ENCODE measurements at regions not wholly inside any gene's neighbourhood (a gene's known extent, or its start where the extent isn't known, plus 50 kb on each side); places are given as distances from the start of the nearest gene placed in this dataset.
"Not testable (repeated sequence)": the region's sequence is repeated elsewhere in the genome, so short reads cannot be mapped to it uniquely, and the experiment has no call there.

DNA sequence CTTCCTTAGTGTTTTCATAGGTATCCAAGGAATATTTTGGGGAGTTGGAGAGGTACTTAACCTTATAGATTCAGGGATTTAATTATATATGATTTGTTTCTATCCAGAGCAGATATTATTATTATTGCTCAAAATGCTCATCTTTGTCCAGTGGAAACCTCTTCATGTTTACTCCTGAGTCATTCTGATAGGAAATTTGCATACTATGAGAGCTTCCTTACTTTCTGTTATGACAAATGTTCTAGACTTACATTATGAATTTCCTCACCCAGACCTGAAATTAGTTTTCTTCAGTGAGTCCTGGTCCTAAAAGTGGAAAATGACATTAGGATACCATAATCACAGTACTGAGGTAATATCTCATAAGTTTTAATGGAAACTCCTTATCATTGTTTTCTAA lies 57.5 kb upstream of the PLPPR5 start:
- no peak overlapping the region for H3K4me3 ChIP-seq
- in situ Hi-C loops (cut with MboI; ENCODE audit: low sequenced_read_pairs), result no loop called here

DNA sequence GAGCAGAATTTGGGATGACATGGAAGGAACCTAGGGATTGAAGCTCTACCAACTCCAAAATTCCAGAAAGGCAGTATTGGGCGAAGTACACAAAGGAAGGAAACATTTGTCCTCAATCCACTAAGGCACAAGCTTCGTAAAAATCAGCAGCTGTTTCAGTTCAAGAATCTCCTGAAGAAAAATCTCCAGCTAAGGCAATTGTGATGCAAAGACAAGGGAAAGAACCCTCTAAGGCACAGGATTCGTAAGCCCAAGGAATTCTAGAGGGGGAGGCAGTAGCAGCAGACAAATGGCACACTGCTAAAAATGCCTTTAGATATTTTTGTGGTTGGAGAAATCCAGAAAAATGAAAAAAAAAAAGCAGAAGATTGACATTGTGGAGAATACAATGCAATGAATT lies 64.5 kb upstream of the PLPPR5 start:
- Histone ChIP-seq H3K27me3 (ENCODE audit: low read depth) (no peaks in the 10 kb centered on the region), H3K4me1 (no peaks in the 10 kb centered on the region), H3K36me3 (replicated peaks) (no peaks in the 10 kb centered on the region), H3K9me3 (no peaks in the 10 kb centered on the region), H3K4me3 (no peak overlapping the region)
- DNase-seq (ENCODE audit: low spot score in 2 of 2), result no peak
- in situ Hi-C loops (cut with MboI; ENCODE audit: low sequenced_read_pairs), result no loop called here

More for the DNA sequence above, 57.5 kb upstream of the PLPPR5 start:
- Histone ChIP-seq H3K9me3 (no peaks in the 10 kb centered on the region), H3K4me1 (no peaks in the 10 kb centered on the region), H3K27me3 (ENCODE audit: low read depth) (no peaks in the 10 kb centered on the region), H3K36me3 (replicated peaks) (no peaks in the 10 kb centered on the region)
- no peak for DNase-seq (ENCODE audit: low spot score in 2 of 2)

DNA sequence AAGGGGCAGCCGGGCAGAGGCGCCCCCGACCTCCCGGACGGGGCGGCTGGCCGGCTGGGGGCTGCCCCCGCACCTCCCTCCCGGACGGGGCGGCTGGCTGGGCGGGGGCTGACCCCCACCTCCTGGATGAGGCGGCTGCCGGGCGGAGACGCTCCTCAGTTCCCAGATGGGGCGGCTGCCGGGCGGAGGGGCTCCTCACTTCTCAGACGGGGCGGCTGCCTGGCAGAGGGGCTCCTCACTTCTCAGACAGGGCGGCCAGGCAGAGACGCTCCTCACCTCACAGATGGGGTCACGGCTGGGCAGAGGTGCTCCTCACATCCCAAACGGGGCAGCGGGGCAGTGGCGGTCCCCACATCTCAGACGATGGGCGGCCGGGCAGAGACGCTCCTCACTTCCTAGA lies 73.9 kb upstream of the PLPPR5 start:
- H3K4me1 ChIP-seq; H3K27me3 ChIP-seq (ENCODE audit: low read depth); in situ Hi-C loops (cut with MboI; ENCODE audit: low sequenced_read_pairs): not testable (repeated sequence)

DNA sequence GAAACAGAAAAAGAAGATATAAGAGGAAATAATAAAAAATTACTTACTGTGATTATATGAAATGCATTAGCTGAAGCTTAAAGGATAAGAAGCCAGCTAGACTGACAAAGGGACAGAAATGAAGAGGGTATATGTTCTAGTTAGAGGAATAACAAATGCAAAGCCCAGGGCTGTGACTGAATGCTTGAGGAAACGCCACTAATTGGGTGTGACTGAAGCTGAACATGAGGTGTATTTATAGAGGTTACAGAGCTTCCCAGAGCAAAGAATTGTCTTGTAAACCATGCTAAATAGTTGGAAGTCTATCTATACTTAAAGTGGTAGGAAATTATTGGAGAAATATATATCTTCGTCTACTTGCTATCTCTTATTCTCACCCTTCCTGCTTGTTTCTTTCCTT lies 77.7 kb upstream of the PLPPR5 start:
- H3K27me3 ChIP-seq (ENCODE audit: low read depth), result no peaks in the 10 kb centered on the region
- no peaks in the 10 kb centered on the region for H3K4me1 ChIP-seq
- in situ Hi-C loops (cut with MboI; ENCODE audit: low sequenced_read_pairs), result no loop called here
- no peaks in the 10 kb centered on the region for H3K9me3 ChIP-seq
- no peak overlapping the region for H3K4me3 ChIP-seq
- H3K36me3 ChIP-seq (replicated peaks), result no peaks in the 10 kb centered on the region
- DNase-seq (ENCODE audit: low spot score in 2 of 2), result no peak

More for the DNA sequence above, 73.9 kb upstream of the PLPPR5 start:
- H3K36me3 ChIP-seq (replicated peaks); H3K4me3 ChIP-seq; DNase-seq (ENCODE audit: low spot score in 2 of 2); H3K9me3 ChIP-seq: not testable (repeated sequence)

DNA sequence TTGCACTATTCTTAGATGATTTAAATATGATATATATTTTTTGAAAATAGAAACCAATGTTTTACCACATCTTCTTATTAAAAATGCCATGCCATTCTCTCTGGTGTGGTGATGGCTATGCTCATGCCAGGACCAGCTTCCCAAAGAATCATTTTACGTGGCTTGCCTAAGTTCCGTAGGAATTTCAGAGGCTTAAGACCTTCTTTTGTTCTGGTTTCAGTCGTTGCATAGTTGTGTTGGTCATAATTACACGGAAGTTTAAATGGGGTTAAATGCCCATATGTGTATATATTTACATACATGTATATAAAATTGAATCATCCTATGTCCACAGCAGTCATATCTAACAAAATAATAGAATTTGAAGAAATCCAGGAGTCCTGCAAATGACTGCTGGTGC lies 78.7 kb upstream of the PLPPR5 start:
- no peaks in the 10 kb centered on the region for H3K9me3 ChIP-seq
- in situ Hi-C loops (cut with MboI; ENCODE audit: low sequenced_read_pairs), result no loop called here

DNA sequence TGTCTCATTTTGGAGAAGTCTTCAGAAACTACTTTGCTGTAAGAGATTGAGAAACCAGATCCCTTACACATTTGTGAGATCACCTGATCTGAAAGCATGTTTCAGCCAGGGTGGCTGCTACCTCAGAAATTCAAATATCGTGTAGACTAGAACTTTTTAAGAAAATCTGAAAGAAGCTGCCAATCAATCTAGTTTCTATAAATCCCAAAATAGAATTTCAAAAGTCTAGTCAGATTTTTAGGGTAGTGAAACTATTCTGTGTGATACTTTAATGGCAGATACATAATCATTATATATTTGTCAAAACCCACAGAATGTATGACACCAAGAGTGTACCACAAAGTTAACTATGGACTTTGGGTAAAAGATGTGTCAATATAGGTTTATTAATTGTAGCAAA lies 79.9 kb upstream of the PLPPR5 start:
- no peak overlapping the region for H3K4me3 ChIP-seq
- no peaks in the 10 kb centered on the region for H3K36me3 ChIP-seq (replicated peaks)
- DNase-seq (ENCODE audit: low spot score in 2 of 2), result no peak
- no peaks in the 10 kb centered on the region for H3K4me1 ChIP-seq
- no peaks in the 10 kb centered on the region for H3K27me3 ChIP-seq (ENCODE audit: low read depth)
- in situ Hi-C loops (cut with MboI; ENCODE audit: low sequenced_read_pairs), result no loop called here
- no peaks in the 10 kb centered on the region for H3K9me3 ChIP-seq

More for the DNA sequence above, 78.7 kb upstream of the PLPPR5 start:
- H3K27me3 ChIP-seq (ENCODE audit: low read depth), result no peaks in the 10 kb centered on the region
- DNase-seq (ENCODE audit: low spot score in 2 of 2), result no peak
- no peaks in the 10 kb centered on the region for H3K36me3 ChIP-seq (replicated peaks)
- H3K4me1 ChIP-seq, result no peaks in the 10 kb centered on the region
- no peak overlapping the region for H3K4me3 ChIP-seq

DNA sequence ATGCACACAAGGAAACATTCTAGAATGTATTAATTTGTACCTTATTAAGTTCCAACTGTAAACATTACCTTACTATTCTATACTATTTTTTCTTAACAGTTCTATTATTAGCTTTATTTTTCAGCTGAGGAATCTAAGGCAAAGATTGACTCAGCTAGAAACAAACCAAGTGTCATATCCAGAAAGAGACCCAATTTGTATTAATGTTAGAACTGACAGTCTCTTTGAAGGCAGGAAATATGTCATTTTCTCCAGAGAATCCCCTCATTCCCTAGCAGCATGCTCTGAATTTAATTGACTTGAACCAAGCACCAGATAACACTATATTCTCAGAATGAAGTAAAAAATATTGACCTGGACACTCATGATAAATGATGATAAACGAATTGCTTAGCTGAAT lies 81.4 kb upstream of the PLPPR5 start:
- Histone ChIP-seq H3K4me3 (no peak overlapping the region), H3K36me3 (replicated peaks) (no peaks in the 10 kb centered on the region), H3K27me3 (ENCODE audit: low read depth) (no peaks in the 10 kb centered on the region), H3K9me3 (no peaks in the 10 kb centered on the region), H3K4me1 (no peaks in the 10 kb centered on the region)
- DNase-seq (ENCODE audit: low spot score in 2 of 2), result no peak
- in situ Hi-C loops (cut with MboI; ENCODE audit: low sequenced_read_pairs), result no loop called here

DNA sequence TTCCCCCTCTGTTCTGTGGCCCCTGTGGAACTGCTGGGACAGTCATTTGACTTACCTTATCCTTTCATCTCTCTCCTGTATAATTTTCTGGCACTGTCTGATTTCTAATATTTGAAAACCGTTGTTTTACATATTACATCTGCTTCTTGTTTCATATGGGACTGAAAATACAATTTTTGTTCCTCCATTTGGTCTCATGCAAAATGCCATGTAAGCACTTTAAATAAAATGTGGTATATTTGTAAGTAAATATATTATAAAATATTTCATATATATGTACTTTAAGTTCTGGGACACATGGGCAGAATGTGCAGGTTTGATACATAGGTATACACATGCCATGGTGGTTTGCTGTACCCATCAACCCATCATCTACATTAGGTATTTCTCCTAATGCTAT lies 93.9 kb upstream of the PLPPR5 start:
- no peak for DNase-seq (ENCODE audit: low spot score in 2 of 2)
- Histone ChIP-seq H3K4me1 (no peaks in the 10 kb centered on the region), H3K4me3 (no peak overlapping the region), H3K9me3 (no peaks in the 10 kb centered on the region), H3K27me3 (ENCODE audit: low read depth) (no peaks in the 10 kb centered on the region), H3K36me3 (replicated peaks) (no peaks in the 10 kb centered on the region)
- in situ Hi-C loops (cut with MboI; ENCODE audit: low sequenced_read_pairs), result no loop called here

DNA sequence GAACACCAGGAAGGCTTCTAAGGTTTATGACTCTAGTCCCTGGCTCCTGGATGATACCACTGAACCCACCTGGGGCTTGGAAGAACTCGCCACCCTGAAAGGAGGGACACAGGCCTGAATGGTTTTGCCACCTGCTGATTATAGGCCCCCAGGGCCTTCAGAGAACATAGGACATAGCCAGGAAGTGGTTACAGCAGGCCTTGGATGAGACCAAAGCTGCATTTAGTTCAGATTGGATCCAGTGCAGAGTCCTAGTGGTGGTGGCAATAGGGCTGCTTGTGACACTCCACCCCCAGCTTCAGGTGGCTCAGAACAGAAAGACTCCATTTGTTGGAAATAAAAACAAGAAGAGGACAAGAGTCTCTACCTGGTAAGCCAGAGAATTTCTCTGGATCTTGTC lies 101.6 kb upstream of the PLPPR5 start:
- Histone ChIP-seq H3K4me1 (peaks cover 5% of the 10 kb centered on the region), H3K4me3 (no peak overlapping the region), H3K9me3 (no peaks in the 10 kb centered on the region), H3K36me3 (replicated peaks) (no peaks in the 10 kb centered on the region), H3K27me3 (ENCODE audit: low read depth) (no peaks in the 10 kb centered on the region)
- in situ Hi-C loops (cut with MboI; ENCODE audit: low sequenced_read_pairs), result no loop called here
- no peak for DNase-seq (ENCODE audit: low spot score in 2 of 2)

DNA sequence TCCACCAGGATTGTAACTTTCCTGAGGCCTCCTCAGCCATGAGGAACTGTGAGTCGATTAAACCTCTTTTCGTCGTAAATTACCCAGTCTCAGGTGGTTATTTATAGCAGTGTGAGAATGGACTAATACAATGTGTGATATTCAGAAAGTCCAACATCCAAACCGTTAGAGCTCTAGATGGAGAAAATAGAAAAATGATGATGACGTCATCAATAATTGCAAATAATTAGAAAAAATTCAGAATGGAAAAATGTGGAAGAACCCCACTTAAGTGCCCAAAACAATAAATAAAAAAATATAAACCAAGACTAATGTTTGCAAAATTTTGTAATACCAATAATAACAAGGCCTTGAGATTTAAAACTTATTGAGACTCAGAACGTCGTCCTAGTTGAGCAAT lies 103.0 kb upstream of the PLPPR5 start:
- no peak for DNase-seq (ENCODE audit: low spot score in 2 of 2)
- Histone ChIP-seq H3K27me3 (ENCODE audit: low read depth) (no peaks in the 10 kb centered on the region), H3K9me3 (no peaks in the 10 kb centered on the region), H3K4me3 (no peak overlapping the region), H3K36me3 (replicated peaks) (no peaks in the 10 kb centered on the region), H3K4me1 (peaks cover 5% of the 10 kb centered on the region)
- in situ Hi-C loops (cut with MboI; ENCODE audit: low sequenced_read_pairs), result no loop called here

DNA sequence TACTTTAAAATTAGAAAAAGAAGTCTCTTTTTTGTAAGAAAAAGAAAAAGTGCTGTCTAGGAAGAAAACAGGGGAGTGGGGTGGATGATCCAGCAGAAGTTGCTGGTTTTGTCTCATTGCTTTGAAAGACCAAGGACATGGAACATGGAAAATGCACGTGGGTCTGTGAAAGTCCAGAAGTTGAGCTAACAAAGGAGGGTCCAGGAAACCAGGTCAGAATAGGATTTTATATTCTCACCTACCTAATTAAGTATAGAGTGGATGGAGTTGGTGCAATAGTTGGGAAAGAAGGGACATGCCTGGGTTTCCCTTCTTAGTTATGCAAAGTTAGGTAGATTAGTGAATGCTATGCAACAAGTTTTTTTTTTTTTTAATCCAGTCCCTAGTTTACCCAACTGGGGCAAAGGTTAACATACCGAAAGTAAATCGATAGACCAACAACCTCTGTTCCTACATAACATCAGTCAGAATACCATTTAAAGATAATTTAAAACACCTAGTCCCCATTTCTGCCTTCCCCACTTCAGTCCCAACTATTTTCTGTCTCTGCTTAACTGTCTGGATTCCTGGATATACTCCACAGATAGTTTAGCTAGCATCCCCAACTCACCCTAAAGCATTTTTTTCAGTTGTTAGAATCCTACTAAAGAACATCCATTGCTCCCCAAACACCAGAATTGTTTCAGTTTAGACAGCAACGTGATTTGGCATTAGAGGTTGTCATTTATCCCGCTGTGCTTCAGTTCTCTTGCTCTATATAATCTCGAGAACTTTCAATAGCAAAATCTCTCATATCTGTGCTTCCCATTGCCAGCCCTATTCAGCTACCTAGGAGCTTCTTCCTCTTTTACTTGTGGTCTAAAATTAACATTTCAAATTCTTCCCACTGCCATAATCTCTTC lies 105.7 kb upstream of the PLPPR5 start:
- no peaks in the 10 kb centered on the region for H3K9me3 ChIP-seq
- no peaks in the 10 kb centered on the region for H3K36me3 ChIP-seq (replicated peaks)
- no peak overlapping the region for H3K4me3 ChIP-seq
- DNase-seq (ENCODE audit: low spot score in 2 of 2), result no peak
- no peaks in the 10 kb centered on the region for H3K27me3 ChIP-seq (ENCODE audit: low read depth)
- in situ Hi-C loops (cut with MboI; ENCODE audit: low sequenced_read_pairs), result no loop called here
- H3K4me1 ChIP-seq, result peaks cover 5% of the 10 kb centered on the region

DNA sequence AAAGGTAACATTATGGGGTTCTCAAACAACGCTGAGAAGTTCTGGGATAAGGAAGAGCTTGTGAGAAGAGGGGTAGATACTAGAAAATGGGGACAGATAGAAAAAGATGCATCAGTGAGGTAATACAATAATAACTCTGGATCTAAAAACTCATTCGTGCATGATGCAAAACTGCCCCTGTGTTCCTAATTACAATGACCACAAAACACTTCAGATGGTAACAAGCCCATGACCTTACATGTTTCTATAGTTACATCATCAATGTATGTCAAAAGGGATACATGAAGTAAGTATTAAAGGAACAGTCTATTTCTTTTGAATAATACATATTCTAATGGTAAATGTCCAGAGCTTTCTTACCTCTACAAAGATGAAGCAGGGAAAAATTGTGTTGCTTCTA lies 110.6 kb upstream of the PLPPR5 start:
- H3K4me1 ChIP-seq, result peaks cover 5% of the 10 kb centered on the region
- no peak overlapping the region for H3K4me3 ChIP-seq
- in situ Hi-C loops (cut with MboI; ENCODE audit: low sequenced_read_pairs), result no loop called here

DNA sequence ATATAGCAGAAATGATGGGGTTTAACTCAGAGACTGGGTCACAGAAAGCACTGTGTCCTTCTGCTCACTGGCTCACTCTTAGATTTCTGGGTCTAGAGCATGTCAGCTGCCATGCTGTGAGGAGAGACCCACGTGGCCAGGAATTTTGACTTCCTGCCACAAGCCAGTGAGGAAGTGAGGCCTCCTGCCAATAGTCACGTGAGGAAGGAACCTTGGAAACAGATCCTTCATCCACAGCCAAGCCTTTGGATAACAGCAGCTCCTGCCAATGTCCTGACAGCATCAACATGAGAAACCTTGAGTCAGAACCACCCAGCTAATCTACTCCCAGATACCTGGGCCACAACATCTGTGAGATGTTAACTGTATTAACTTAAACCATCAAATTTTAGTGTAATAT lies 114.5 kb upstream of the PLPPR5 start:
- in situ Hi-C loops (cut with MboI; ENCODE audit: low sequenced_read_pairs), result no loop called here
- no peak for DNase-seq (ENCODE audit: low spot score in 2 of 2)
- no peaks in the 10 kb centered on the region for H3K27me3 ChIP-seq (ENCODE audit: low read depth)
- H3K4me3 ChIP-seq, result no peak overlapping the region
- no peaks in the 10 kb centered on the region for H3K4me1 ChIP-seq
- H3K9me3 ChIP-seq, result no peaks in the 10 kb centered on the region
- H3K36me3 ChIP-seq (replicated peaks), result no peaks in the 10 kb centered on the region

More for the DNA sequence above, 110.6 kb upstream of the PLPPR5 start:
- Histone ChIP-seq H3K36me3 (replicated peaks) (no peaks in the 10 kb centered on the region), H3K9me3 (no peaks in the 10 kb centered on the region), H3K27me3 (ENCODE audit: low read depth) (no peaks in the 10 kb centered on the region)
- no peak for DNase-seq (ENCODE audit: low spot score in 2 of 2)

DNA sequence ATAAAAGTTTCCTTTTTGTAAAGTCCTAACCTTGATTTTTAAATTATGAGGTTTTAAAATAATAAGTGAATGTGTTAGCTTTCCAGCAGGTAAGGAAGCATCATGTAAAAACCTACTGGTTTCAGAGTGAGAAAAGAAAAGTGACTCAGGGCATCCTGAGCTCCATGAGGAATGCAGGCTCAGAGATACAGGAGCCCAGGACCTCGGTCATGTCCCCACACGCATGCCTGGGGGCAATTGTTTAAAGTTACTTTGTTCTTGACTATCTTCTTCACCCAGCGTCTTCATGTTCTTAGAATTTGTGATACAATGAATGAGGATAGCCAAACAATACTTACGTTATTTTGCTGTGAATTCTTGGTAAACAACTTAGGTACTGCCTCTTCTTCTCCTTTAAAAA lies 117.4 kb upstream of the PLPPR5 start:
- H3K9me3 ChIP-seq, result no peaks in the 10 kb centered on the region
- no peaks in the 10 kb centered on the region for H3K27me3 ChIP-seq (ENCODE audit: low read depth)
- no peak for DNase-seq (ENCODE audit: low spot score in 2 of 2)
- H3K4me1 ChIP-seq, result no peaks in the 10 kb centered on the region
- in situ Hi-C loops (cut with MboI; ENCODE audit: low sequenced_read_pairs), result no loop called here
- H3K36me3 ChIP-seq (replicated peaks), result no peaks in the 10 kb centered on the region
- H3K4me3 ChIP-seq, result no peak overlapping the region

DNA sequence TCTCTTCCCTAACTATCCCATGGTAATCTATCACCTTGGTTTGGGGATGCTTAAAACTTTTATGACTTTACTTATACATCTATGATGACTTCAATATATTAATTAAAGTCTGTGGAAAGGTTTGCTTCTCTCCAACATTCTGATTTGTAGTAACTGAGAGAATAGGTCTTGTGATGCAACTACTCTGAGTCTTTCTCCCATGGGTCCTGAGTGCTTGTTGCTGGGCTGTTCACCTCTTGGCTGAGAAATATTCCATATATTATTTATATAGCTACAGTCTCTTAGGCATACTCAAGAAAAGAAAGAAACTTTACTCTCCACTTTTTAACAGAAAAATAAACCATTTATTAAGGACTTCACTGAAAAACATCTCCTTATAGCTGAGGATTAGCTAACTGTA lies 119.3 kb upstream of the PLPPR5 start:
- Histone ChIP-seq H3K27me3 (ENCODE audit: low read depth) (no peaks in the 10 kb centered on the region), H3K9me3 (no peaks in the 10 kb centered on the region), H3K4me1 (no peaks in the 10 kb centered on the region), H3K36me3 (replicated peaks) (no peaks in the 10 kb centered on the region), H3K4me3 (no peak overlapping the region)
- in situ Hi-C loops (cut with MboI; ENCODE audit: low sequenced_read_pairs), result no loop called here
- DNase-seq (ENCODE audit: low spot score in 2 of 2), result no peak

Data from HAP-1 (cell line).